ENCODE measurements at regions not wholly inside any gene's neighbourhood (a gene's known extent, or its start where the extent isn't known, plus 50 kb on each side); places are given as distances from the start of the nearest gene placed in this dataset.

DNA sequence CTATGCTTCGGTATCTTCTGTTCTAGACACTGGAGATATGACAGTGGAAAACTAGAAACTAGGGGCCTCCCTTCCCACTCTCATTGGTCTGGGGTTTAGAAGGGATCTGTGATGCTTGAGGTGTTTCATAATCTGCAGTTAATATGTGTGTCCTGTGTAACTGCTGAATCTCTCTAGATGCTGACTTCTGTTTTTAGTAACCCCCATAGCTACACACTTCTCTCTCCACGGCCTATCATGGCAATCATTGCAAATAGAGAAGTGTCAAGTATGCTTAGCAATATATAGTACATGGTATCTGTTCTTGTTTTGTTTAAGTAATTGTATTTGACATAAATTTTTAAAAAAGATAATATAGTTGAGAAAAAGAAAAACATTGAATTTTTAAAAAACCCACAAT, 394.6 kb upstream of the MMS22L start:
- TF ChIP-seq EZH2 (IDR thresholded peaks at IDR 0.05; ENCODE audit: borderline replicate concordance, low read depth, low read length, poor library complexity, severe bottlenecking): no peak
- TF ChIP-seq, protein P1, sequence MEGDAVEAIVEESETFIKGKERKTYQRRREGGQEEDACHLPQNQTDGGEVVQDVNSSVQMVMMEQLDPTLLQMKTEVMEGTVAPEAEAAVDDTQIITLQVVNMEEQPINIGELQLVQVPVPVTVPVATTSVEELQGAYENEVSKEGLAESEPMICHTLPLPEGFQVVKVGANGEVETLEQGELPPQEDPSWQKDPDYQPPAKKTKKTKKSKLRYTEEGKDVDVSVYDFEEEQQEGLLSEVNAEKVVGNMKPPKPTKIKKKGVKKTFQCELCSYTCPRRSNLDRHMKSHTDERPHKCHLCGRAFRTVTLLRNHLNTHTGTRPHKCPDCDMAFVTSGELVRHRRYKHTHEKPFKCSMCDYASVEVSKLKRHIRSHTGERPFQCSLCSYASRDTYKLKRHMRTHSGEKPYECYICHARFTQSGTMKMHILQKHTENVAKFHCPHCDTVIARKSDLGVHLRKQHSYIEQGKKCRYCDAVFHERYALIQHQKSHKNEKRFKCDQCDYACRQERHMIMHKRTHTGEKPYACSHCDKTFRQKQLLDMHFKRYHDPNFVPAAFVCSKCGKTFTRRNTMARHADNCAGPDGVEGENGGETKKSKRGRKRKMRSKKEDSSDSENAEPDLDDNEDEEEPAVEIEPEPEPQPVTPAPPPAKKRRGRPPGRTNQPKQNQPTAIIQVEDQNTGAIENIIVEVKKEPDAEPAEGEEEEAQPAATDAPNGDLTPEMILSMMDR (conservative IDR thresholded peaks at IDR 0.05; ENCODE audit: low read depth, low read length): no peak
- H3K9me3 ChIP-seq (ENCODE audit: low read depth, low read length, poor library complexity, severe bottlenecking): no peaks in the 10 kb centered on the region
- no peak overlapping the region for H3K4me3 ChIP-seq (ENCODE audit: low read depth, low read length, poor library complexity, severe bottlenecking)
- no peaks in the 10 kb centered on the region for H3K27me3 ChIP-seq (replicated peaks; ENCODE audit: insufficient read depth, low read depth, low read length, poor library complexity)
- BruUV-seq (replicated peaks): no TSS peak
- ChIA-PET POLR2A (ENCODE audit: low non-redundant PET) (no interaction called here), CTCF (no interaction called here)
- DNase-seq (ENCODE audit: low spot score): no peak
- no peaks in the 10 kb centered on the region for H3K36me3 ChIP-seq (ENCODE audit: insufficient read depth, low read length, poor library complexity, severe bottlenecking)
- intact Hi-C loops (cut with micrococcal nuclease; ENCODE audit: unreplicated experiment): no loop called here
- no peaks in the 10 kb centered on the region for H3K4me1 ChIP-seq (ENCODE audit: insufficient read depth, low read length, poor library complexity, severe bottlenecking)
- no peak overlapping the region for H3K27ac ChIP-seq (ENCODE audit: low read depth, low read length, poor library complexity, severe bottlenecking)

DNA sequence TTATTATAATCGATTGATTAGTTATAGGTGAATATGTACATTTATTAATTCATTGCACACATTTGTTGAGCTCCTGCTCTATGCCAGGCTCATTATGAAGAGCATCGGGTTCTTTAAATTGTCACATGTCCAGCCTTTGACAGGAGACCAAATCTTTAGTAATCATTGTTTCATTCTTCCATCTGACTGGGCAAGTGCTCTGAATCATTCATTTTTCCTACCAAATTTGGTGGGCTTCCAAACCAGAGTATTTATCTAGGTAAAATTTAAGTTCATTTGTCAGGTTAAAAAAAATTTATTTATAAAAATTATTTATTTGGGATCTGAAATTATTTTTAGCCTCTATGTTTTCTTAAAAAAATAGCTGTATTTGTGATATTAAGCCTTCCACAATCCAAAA, 404.9 kb upstream of the MMS22L start:
- Histone ChIP-seq H3K27ac (ENCODE audit: low read depth, low read length, poor library complexity, severe bottlenecking) (no peak overlapping the region), H3K9me3 (ENCODE audit: low read depth, low read length, poor library complexity, severe bottlenecking) (no peaks in the 10 kb centered on the region), H3K4me1 (ENCODE audit: insufficient read depth, low read length, poor library complexity, severe bottlenecking) (peaks cover 24% of the 10 kb centered on the region), H3K4me3 (ENCODE audit: low read depth, low read length, poor library complexity, severe bottlenecking) (no peak overlapping the region), H3K36me3 (ENCODE audit: insufficient read depth, low read length, poor library complexity, severe bottlenecking) (no peaks in the 10 kb centered on the region), H3K27me3 (replicated peaks; ENCODE audit: insufficient read depth, low read depth, low read length, poor library complexity) (no peaks in the 10 kb centered on the region)
- no peak for DNase-seq (ENCODE audit: low spot score)
- ChIA-PET CTCF (no interaction called here), POLR2A (ENCODE audit: low non-redundant PET) (no interaction called here)
- TF ChIP-seq, protein P1 (conservative IDR thresholded peaks at IDR 0.05; ENCODE audit: low read depth, low read length): no peak
- TF ChIP-seq EZH2 (IDR thresholded peaks at IDR 0.05; ENCODE audit: borderline replicate concordance, low read depth, low read length, poor library complexity, severe bottlenecking): no peak
- no TSS peak for BruUV-seq (replicated peaks)
- intact Hi-C loops (cut with micrococcal nuclease; ENCODE audit: unreplicated experiment): no loop called here

- Histone ChIP-seq H3K36me3 (ENCODE audit: insufficient read depth, low read length, poor library complexity, severe bottlenecking) (no peaks in the 10 kb centered on the region), H3K4me3 (ENCODE audit: low read depth, low read length, poor library complexity, severe bottlenecking) (no peak overlapping the region), H3K4me1 (ENCODE audit: insufficient read depth, low read length, poor library complexity, severe bottlenecking) (peaks cover 24% of the 10 kb centered on the region), H3K27ac (ENCODE audit: low read depth, low read length, poor library complexity, severe bottlenecking) (no peak overlapping the region), H3K9me3 (ENCODE audit: low read depth, low read length, poor library complexity, severe bottlenecking) (no peaks in the 10 kb centered on the region), H3K27me3 (replicated peaks; ENCODE audit: insufficient read depth, low read depth, low read length, poor library complexity) (no peaks in the 10 kb centered on the region)
- ChIA-PET CTCF (no interaction called here), POLR2A (ENCODE audit: low non-redundant PET) (no interaction called here)
- no TSS peak for BruUV-seq (replicated peaks)
- TF ChIP-seq EZH2 (IDR thresholded peaks at IDR 0.05; ENCODE audit: borderline replicate concordance, low read depth, low read length, poor library complexity, severe bottlenecking): no peak
- TF ChIP-seq, protein P1 (conservative IDR thresholded peaks at IDR 0.05; ENCODE audit: low read depth, low read length): no peak
- DNase-seq (ENCODE audit: low spot score): no peak
- intact Hi-C loops (cut with micrococcal nuclease; ENCODE audit: unreplicated experiment): no loop called here
Observed at GRCh38 chr6:97689078-97689754, 406.2 kb upstream of the MMS22L start.
